Upper lobe of left lung (tissue), 4 donors: ENCODE measurements at regions not wholly inside any gene's neighbourhood (a gene's known extent, or its start where the extent isn't known, plus 50 kb on each side); places are given as distances from the start of the nearest gene placed in this dataset.

Experiments used
- CTCF ChIP-seq, 6 experiments: fragments of 450-650 bp in 4 of 6; fragments of 200-600 bp in 2 of 6; sonication (generic) in 2 of 6; IDR thresholded peaks; one replicate each; pipeline ENCODE4 v1.5.1; 2016 to 2019; ENCODE audit warnings: antibody characterized with exemption in 6 of 6
- EP300 ChIP-seq, 4 donors: sonication (generic); formaldehyde crosslinking; IDR thresholded peaks; one replicate each; pipeline ENCODE4 v1.5.1; 2017; ENCODE audit warnings: antibody characterized with exemption in 4 of 4, control low read depth in 2 of 4
- POLR2A ChIP-seq, 4 donors: fragments of 450-650 bp; IDR thresholded peaks; one replicate each; pipeline ENCODE4 v1.5.1; 2016 to 2017; ENCODE audit warnings: antibody characterized with exemption in 4 of 4, mild to moderate bottlenecking in 2 of 4
- POLR2AphosphoS5 ChIP-seq, 2 donors: sonication (generic); formaldehyde crosslinking; IDR thresholded peaks; one replicate each; pipeline ENCODE4 v1.5.1; 2017; ENCODE audit warnings: antibody characterized with exemption in 2 of 2

DNA sequence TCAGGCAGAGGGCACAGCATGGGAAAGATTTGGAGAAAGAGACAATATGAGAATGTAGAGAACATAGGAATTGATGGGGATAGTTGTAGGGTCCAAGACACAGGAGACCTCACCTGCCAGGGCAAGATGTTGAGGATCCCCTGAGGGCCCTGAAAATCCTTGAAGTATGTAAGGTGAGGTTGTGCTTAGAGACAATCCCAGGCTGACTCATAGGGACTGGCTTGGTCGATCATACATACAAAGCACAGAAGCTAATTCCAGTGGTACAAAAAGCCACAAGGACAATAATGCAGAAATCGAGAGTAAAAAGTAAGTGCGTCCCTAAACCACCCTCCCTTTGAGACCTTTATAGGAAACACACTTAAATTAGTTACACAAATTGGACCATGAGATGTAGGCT lies 468.2 kb downstream of the MIAT start:
- TF ChIP-seq CTCF (IDR thresholded peaks at IDR 0.05), result no peak
- TF ChIP-seq POLR2A (IDR thresholded peaks at IDR 0.05), result no peak
- no peak for TF ChIP-seq EP300 (IDR thresholded peaks at IDR 0.05)
- no peak for TF ChIP-seq POLR2AphosphoS5 (IDR thresholded peaks at IDR 0.05)
